DMS 273 (cell line): ENCODE measurements at regions not wholly inside any gene's neighbourhood (a gene's known extent, or its start where the extent isn't known, plus 50 kb on each side); places are given as distances from the start of the nearest gene placed in this dataset.
A peak's percentile ranks its signal among the peaks of the same experiment; 100 is the strongest.
"Not testable (repeated sequence)": the region's sequence is repeated elsewhere in the genome, so short reads cannot be mapped to it uniquely, and the experiment has no call there.

ENCODE experiments used
- DNase-seq: peaks from one replicate; lab custom pipeline; 2025; ENCODE audit not compliant: unreplicated experiment; lab: John Stamatoyannopoulos, UW

DNA sequence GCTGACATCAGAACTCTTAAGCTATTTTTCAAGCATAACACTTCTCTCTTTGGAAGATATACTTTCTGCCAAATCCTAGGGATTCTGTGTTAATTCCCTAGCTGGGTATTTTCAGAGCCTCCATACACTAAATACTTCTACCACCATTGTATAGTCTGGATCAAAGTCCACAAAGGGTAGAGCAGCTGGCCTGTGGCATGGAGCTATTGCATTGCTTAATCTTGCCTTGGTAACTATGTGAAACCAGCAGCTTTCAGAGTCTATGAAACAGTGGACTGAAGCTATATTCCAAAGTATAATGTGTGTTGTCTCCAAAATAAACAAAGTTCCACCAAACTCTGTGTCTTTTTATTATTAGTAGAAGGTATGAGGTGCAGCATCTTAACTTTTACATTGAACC lies 296.9 kb upstream of the CDH19 start:
- DNase-seq = no peak

DNA sequence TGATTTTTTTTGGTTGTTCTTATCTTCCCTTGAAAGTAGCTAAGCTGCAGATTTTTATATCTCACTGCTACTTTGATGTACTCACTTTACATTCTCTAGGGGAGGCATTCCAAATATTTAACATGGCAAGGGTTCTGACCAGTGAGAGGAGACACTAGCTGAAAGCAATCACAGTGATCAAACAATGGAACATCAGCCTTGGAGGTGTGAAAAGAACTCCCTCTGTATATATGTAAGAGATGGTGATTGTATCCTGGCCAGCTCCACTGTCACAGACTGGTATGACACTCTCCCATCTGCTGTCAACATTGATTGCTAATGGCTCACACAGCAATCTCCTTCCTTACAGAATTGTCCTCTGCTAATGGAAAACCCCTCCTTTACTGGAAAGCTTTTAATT lies 291.7 kb upstream of the CDH19 start:
- no peak for DNase-seq

DNA sequence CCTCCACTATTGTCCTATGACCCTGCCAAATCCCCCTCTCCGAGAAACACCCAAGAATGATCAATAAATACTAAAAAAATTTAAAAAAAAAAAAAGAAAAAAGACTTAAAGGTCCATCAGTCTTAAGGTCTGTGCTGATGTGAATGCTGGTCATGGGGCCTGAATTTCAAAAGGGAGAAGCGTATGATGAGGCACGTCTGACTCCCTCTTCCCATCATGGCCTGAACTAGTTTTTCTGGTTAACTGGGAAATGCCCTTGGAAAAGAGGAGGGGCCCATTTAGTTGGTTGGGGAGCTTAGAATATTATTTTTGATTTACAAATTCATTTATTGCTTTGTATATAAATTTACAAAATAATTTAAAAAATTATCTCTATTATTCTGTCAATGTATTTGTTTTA lies 291.0 kb upstream of the CDH19 start:
- DNase-seq = no peak

DNA sequence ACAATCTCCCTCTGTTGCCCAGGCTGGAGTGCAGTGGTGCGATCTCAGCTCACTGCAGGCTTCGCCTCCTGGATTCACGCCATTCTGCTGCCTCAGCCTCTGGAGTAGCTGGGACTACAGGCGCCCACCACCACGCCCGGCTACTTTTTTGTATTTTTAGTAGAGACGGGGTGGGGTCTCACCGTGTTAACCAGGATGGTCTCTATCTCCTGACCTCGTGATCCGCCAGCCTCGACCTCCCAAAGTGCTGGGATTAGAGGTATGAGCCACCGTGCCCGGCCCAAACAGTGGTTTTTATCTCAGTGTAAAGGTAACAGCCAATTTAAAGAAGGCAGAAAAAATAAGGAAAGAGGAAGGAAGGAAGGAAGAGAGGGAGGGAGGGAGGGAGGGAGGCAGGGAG lies 288.5 kb upstream of the CDH19 start:
- DNase-seq = not testable (repeated sequence)

DNA sequence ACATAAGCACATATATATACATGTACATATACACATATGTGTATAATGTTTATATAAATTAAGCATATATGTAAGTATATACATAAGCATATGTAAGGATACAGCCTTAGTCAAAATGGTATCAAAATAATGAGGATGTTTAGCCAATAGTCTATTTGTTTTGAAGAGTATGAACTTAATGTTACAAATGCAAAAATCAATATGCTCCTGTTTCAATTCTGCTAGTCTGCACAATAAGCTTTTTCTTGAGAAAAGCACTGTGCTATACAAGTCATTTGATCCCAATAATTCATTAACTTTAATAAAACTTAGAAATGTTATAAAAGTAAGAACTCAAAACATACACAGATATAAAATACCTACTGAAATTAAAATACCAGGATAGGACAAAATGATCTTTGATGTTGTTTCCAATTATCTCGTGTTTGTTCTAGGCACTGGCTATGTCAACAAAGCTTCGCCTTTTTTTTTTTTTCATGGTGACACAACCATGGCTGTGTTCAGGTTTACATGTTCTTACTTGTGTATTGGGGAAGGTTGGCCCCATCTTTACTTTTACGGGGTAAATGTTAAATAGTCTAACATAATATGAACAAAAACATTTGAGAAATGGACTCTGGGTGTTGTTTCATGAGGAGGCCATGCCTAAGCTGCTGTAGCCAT lies 271.1 kb upstream of the CDH19 start:
- DNase-seq = no peak

DNA sequence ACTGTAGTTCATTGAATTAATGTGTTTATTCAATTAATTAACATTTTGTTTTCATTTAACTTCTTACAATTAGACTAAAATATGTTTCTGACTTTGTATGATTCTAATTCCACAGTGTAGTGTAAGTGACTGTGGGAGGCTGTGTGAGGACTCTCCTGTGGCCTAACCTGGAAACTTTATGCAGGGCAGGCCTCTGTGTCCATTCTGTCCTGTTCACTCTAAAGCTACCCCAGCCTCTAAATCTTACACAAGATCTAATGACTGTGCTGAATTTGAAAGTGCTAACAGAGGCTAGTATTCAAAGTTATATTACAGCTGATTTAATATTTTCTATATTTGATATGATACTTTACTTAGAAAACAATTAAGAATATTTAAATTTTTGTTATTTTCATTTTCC lies 270.5 kb upstream of the CDH19 start:
- no peak for DNase-seq

DNA sequence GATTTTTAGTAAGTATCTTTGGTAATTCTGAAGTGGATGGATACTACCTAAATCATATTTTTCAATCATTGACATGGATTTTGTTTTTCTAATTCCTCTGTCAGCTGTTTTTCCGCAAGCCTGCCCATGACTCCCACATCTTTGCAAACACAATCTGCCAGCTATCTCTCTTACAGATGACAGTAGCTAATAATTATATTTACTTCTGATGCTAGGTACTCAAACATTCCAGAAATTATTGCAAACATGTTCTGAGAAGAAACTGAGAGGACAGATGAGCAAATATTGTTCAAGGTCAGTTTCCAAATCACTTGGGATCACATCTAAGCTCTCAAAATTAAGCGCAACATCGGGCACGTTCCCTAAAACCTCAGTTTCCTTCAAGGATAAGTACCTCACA lies 270.0 kb upstream of the CDH19 start:
- no peak for DNase-seq

DNA sequence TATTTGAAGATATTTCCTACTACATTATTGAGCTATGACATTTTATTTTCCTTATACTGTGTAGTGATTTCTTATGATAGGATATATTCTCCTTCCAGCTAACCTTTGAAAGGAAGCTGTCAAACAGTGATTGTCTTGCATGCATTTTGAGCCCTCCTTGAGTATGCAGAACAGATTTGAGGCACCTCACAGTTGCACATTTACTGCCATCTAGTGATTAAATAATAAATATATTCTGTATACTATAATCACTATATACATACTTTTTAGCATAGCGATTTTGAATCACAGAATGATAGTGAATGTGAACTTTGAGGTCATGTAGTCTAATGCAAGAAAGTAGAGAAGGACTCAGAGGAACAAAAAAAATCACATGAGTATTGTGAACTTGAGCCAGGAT lies 268.4 kb upstream of the CDH19 start:
- peak; percentile 52 for DNase-seq

DNA sequence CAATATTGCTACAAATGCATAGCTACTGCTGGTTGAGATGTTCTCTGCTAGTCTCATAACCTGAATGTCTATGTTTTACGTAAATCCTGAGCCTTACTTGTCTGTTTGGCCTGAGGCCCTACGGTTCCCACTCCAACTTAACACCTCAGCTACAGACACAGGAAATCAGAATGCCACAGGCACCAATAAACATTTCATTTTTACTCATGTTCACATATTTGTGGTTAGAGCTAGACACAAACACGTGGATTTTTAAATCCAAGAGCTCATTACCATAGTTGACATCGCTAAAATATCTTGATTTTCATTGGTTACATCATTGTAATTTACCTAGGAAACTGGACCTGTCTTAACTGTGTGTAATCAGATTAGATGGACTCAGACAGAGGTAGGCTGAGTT lies 263.8 kb upstream of the CDH19 start:
- no peak for DNase-seq

DNA sequence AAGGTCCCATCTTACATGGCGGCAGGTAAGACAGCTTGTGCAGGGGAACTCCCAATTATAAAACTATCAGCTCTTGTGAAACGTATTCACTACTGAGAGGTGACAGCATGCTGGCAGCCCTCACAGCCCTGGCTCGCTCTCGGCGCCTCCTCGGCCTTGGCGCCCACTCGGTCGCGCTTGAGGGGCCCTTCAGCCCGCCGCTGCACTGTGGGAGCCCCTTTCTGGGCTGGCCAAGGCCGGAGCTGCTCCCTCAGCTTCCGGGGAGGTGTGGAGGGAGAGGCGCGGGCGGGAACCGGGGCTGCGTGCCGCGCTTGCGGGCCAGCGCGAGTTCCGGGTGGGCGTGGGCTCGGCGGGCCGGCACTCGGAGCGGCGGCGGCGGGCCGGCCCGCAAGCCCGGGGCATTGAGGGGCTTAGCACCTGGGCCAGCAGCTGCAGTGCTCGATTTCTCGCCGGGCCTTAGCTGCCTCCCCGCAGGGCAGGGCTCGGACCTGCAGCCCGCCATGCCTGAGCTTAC lies 262.6 kb upstream of the CDH19 start:
- not testable (repeated sequence) for DNase-seq

DNA sequence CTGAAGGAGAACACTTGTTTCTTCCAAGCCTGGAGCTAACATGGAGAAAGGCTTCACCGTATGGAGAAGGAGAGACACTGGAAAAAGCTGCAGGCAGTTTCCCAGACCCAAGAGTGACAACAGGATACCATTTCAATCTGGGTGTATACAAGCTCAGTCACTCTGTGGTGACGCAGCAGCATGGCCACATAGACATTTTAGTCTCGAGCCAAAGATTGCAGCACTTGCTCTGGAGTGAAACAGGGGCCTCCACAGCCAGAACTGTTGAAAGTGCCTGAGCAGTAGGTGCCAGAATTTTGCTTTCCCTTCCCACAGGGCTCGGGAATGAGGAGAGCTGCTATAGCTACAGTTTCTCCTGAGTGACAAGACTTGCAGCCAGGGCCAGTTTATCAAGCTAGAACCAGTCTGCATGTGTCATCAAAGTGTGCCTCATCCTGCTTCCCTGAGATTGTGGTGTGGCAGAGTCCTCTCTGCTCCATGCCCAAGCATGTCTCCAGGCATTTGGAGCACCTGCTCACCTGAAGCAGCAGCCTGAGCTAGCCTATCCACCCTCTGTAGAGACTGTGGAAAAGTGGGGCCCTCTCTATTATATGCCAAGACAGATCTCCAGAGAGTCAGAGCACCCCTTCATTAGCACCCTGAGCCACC lies 234.6 kb upstream of the CDH19 start:
- no peak for DNase-seq

DNA sequence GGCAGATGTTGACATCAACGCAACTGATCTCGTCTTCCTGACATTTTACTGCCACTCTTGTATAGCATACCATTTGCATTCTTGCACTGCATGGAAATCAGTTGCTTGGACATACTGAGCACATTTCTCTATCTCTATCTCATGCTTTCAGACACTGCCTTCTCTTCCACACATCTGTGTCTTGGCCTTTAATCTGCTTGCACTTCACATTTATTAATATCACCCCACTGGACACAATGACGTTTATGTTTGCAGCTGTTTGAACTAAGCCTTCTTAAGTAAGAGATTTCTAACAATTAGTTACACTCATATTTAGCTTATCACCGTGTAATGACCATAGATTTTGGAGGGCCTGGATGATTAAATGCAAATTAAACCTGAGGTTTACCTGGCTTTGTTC lies 229.8 kb upstream of the CDH19 start:
- DNase-seq = no peak

DNA sequence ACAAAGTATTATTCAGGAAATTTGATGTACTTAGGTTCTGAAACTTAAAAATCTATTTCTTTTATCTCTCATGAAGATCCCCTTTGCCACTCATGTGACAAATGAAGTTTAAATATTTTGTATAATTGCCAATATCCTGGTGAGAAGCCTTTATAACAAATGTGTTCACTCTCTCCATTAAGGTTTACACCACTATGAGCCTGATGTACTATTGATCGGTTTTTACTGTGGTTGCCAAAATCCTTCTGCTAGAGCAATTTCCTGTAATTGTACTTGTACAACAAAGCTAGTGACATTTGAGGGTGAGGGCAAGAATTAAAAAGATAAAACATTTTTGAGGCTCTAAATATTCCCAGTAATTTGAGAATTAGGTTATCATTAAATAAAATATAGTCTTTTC lies 222.3 kb upstream of the CDH19 start:
- no peak for DNase-seq

DNA sequence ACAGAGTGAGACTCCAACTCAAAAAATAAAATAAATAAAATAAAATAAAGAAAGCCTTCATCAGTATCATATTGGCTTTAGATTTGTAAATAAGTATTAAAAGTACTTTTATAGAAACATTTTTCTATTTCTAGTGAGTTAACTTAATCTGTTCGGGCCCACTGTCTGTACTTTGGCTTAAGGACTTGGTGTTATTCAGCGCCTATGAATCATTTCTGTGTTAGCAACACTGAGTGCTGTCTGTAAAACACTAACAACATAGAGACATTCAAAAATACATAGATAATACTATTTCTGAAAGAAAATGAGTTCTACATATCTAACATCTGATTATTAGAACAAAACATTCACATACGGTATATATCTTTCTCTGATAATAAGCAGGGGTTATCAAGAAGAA lies 221.5 kb upstream of the CDH19 start:
- no peak for DNase-seq

DNA sequence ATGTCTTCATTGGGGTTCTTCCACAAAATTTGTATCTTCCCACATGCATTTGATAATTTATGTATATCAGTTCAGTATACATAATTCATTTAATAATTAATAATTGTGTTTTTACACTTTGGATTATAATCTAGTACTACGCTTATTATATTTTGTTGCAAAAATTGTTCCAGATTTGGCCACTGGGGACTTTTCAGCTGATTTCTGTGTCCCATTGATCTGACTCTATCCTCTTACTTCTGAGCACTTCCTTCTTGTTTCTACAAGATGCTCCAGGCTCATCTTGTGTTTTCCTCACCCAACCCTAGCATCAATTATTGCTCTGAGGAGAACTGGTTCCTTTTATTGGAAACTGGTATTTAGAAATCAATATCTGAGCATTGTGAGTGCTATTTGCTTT lies 215.3 kb upstream of the CDH19 start:
- peak; percentile 15 for DNase-seq

DNA sequence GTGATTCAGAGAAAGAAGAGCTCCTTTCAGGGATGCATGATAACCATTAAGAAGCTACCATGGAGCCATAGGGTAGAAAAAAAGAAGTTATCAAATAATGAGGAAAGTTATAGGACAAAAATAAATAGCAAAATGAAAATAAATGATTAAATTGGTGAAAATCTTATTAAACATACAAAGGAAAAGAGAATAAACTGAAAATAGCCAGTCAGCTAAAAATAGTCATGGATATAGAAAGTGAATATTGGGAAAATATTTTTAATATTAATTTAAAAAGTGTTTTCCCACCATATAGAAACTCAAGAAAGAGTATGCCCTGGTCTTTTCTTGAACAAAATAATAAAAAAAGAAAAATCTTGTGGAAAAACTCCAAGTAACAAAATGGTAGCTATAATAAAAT lies 209.2 kb upstream of the CDH19 start:
- DNase-seq = no peak

DNA sequence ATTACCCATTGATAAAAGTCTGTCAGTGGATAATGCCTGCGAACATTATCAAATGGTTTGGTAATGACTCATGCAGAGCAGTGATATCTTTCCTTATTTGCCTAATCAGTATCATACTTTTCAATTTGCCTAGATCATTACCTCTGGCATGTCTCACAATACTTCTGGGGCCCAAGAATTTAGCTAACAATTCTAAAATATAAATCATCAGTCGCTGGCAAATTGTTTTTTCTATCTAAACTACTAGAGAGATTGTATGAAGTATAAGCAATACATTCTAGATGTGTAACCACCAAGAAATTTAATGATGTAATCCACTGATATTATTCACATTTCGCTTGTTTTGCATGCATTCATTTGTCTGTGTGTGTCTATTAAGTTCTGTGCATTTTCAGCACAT lies 191.2 kb upstream of the CDH19 start:
- DNase-seq = no peak

DNA sequence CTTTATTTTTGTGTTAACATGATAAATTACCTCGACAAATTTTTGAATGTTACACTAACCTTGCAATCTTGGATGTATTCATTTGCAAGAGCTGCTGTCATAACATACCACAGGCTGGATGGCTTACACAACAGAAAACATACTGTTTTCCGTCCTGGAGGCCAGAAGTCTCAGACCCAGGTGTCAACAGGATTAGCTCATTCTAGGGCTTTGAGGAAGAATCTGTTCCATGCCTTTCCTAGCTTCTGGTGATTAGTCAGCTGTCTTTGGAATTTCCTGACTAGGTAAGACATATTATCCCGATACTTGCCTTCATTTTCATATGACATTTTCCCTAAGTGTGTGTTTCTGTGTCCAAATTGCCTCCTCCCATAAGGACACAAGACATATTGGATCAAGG lies 188.6 kb upstream of the CDH19 start:
- DNase-seq = peak; percentile 5

DNA sequence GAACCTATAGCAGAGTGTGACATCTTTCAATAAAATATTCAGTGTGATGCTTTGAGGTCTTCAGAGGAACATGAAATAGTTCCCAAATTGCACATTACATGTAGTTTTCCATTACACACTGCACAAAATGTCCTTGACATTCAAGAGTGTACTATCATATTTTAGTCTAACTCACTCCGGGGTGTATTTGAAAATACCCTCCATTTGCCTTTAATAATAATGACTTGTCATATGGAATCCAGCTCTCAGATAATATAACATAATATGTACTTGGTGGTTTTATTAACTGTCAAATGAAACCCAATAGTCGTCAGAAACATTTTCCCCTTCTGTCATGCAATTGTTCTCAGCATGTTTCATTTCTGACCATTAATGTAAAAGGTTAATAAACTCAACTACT lies 176.7 kb upstream of the CDH19 start:
- DNase-seq = no peak

DNA sequence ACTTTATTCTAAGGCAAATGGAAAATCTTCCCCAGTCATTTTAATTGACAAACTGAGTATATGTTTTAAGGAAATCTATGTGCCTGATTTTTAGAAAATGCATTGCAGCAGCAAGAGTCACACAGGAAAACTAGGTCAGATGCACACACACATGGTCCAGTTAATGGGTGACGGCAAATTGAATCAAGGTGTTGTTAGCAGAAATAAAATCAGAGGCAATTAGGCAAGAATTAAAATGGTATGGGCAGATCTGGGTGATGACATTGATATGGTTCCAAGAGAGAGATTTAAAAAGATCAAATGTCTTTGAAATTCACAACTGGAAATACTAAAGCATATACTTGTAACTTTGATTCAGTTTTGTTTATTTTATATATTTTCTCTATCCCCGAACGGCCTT lies 174.2 kb upstream of the CDH19 start:
- no peak for DNase-seq

DNA sequence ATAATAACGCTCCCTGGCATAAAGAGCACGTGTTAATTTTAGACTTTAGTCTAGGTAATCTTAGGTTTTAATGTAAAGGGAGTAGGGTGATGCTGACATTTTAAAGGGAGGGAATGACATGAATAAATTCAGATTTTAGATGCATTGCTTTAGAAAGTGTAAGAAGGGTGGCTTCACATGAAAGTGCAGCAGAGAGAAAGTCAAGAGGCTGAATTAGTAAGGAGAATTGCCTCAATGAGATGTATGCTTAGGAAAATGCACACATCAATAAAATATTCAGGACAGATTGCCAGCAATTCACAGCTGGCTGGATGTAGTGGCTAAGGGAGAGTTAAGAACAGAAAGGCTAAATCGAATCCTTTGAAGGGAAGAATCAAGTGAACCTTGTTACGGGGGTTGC lies 165.5 kb upstream of the CDH19 start:
- peak; percentile 81 for DNase-seq

DNA sequence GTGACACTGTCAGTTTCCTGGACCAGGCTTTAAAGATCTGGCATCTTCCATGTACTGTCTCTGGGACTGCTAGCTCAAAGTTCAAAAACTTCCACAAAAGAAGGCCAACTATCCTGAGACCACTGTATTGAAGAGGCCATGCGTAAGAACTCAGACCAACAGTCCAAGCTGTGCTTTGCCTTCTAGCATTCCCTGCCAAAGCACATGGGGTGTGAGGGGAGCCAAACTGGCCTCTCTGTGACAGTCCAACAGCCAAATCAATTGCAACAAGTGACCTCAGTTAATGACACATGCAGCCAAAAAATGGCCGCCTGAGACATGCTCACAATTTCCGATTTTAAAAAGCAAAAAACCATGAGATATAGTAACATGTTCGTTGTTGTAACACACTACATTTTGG lies 160.3 kb upstream of the CDH19 start:
- no peak for DNase-seq

DNA sequence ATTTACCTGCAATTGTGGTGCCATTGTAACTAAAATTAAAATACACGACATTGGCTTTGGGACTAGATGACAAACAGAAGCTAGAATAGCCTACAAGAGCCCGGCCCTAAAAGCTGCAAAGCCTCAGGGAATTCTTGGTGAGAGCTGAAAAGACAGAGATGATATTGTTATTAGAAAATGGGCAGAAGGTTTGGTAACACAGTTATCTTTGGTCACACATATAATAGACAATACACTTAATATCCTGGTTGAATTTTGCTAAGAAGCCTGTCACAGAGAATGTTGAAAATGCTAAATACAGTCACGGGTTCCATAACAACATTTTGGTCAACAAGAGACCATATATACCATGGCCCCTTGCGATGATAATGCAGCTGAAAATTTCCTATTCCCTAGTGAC lies 157.3 kb upstream of the CDH19 start:
- no peak for DNase-seq
